HG03066 (cell line): ENCODE measurements at regions not wholly inside any gene's neighbourhood (a gene's known extent, or its start where the extent isn't known, plus 50 kb on each side); places are given as distances from the start of the nearest gene placed in this dataset.

ENCODE experiments used
- ATAC-seq: cut with Tn5 transposase; IDR thresholded peaks from one replicate; pipeline ENCODE4 v1.9.1; 2021; ENCODE audit warnings: low read depth; ENCODE audit not compliant: unreplicated experiment

- ATAC-seq: no peak
These were observed 372.8 kb upstream of the DUSP10 start for GRCh38 chr1:222114536-222115156.

DNA sequence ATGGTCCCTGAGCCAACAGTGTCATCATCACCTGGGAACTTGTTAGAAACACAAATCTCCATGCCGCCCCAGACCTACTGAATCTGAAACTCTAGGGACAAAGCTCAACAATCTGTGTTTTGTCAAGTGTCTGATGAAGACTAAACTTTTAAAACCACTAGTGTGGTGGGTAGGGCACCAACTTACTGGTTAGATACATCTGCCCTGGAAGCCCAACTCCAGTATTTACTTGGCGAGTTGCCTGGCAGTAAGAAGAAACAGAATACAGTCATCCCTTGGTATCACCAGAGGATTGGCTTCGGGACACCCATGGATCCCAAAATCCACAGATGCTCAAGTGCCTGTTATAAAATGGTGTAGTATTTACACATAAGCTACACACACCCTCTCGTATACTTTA is 367.9 kb upstream of the DUSP10 start:
- no peak for ATAC-seq

DNA sequence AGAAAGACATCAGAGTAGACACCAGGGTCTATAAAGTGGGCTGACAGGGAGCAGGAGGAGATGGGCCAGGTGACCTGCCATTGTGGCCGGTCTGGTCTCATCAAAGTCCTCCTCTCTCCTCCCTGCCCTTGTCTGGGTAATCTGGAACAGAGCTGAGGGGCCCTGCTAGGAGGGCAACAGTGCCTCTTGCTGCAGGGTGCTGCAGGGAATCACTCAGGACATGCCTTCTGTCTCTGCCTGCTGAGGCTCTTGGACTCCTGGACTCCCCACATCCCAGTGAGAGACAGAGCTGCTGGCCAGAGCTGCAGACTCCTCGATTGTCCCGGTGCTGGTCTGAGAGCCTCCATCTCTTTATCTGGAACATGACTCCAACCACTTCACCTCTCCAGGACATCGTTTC is 366.1 kb upstream of the DUSP10 start:
- no peak for ATAC-seq

DNA sequence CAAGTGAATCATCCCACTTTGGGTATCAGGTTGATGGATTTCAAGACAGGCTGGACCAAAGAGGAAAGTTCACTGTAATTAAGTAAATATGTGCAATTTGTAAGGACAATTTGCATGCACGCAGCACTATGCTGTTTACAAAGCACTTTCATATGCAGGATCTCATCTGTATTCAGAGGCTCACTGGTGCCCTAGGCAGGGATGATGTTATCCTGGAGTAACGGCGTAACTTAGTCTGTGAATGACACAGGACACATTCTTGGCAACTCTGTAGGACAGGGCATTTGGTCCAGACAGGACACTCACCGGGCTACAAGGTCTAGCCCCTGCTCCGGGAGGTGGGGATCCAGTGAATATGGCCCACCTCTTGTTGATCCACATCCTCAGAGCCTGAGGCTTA is 365.4 kb upstream of the DUSP10 start:
- ATAC-seq: no peak

- no peak for ATAC-seq
These were observed 364.5 kb upstream of the DUSP10 start for GRCh38 chr1:222106377-222106776.

DNA sequence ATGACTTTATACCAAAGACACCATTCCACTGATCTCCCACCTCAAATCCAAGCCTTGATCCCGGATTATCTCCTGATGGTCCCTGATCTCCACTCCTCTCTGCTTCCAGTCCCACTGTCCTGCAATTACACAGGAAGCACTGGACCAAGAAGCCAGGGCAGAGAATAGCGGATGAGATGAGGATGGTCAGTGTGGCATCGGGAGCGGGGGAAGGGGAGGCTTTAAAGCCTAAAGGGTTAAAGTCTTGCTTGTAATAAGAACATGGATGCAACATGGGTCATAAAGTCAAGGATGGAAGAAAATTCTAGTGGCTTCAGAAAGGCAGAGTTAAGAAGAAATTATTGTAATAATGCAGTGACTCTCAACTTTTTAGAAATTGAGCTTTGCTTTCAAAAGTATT is 364.0 kb upstream of the DUSP10 start:
- ATAC-seq: no peak

GRCh38 chr1:222105393-222105737 is 363.5 kb upstream of the DUSP10 start:
- no peak for ATAC-seq

DNA sequence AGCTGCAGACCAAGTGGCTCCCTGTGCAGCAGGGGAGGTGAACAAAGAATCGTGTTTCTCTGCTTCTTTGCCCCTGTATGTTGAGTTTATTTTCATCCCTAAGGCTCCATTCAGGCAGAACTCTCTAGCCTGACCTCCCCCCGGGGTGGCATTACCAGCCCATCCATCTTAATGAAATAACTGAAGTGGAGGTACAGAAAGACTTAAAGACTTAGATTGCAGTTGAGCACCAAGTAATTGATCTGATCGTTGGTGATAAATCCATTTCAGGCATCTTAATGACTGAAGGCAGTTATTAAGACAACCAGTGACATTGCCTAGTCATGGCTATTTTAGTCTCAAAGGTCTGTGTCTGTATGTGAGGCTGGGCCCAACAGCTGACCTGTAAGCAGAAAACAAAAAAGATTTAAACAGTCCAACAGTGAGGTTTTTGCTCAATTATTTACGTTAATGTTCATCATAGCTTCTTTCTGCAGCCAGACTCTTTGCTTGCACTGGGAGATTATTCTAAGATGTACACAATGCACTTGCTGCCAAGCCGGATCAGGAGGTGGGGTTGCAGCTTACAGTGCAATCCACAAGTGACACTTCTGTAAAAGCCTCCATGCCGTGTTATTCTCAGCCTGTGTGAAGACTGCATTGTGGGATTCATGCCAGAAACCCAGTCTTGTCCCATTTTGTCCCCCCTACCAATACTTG is 363.0 kb upstream of the DUSP10 start:
- no peak for ATAC-seq

- ATAC-seq: no peak
These were observed 362.2 kb upstream of the DUSP10 start for GRCh38 chr1:222104097-222104496.

DNA sequence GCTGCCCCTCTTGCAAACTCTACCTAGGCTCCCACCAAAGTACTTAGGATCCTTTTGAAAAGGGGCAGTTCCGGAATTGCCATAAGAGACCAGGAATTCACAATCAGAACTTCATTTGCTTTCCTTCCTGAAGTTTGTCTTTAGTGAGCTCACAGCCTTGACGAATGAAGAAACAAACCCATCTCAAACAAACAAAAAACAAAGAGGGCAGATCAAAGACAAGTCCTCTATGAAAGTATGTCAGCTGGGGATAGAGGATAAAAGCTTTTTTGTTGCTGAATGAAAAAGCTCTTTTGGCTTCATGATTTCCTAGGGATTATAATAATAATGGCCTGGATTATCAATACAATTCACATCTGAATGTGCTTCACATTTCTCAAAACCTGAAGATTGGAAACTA is 357.9 kb upstream of the DUSP10 start:
- ATAC-seq: no peak

- ATAC-seq: no peak
These were observed 356.5 kb upstream of the DUSP10 start for GRCh38 chr1:222098404-222098803.

- no peak for ATAC-seq
These were observed 355.7 kb upstream of the DUSP10 start for GRCh38 chr1:222097588-222097987.

GRCh38 chr1:222096883-222097282 is 355.0 kb upstream of the DUSP10 start:
- no peak for ATAC-seq

- no peak for ATAC-seq
These were observed 354.5 kb upstream of the DUSP10 start for GRCh38 chr1:222096476-222096772.

- ATAC-seq: peak; percentile 75
These were observed 354.0 kb upstream of the DUSP10 start for GRCh38 chr1:222095606-222096475.

DNA sequence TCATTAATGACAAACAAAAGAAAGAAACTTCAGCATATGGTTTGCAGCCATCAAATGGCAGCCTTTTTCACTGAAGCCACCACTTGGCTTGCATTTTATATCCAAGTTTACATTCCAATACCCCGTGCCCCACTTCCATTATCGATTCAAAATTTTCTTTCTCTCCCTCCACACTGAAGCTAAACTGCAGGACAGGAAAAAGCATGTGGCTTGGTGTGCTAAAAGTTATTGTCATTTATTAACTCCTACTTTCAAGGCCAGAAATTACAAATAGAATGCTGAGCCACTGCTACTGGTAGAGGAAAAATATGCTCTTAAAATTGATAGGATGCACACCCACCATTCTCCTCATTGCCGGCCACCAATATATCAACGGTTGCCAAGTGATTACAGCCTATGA is 351.6 kb upstream of the DUSP10 start:
- no peak for ATAC-seq

- no peak for ATAC-seq
These were observed 348.2 kb upstream of the DUSP10 start for GRCh38 chr1:222090103-222090502.

- ATAC-seq: no peak
These were observed 345.5 kb upstream of the DUSP10 start for GRCh38 chr1:222087221-222087920.

- no peak for ATAC-seq
These were observed 343.1 kb upstream of the DUSP10 start for GRCh38 chr1:222084996-222085395.

DNA sequence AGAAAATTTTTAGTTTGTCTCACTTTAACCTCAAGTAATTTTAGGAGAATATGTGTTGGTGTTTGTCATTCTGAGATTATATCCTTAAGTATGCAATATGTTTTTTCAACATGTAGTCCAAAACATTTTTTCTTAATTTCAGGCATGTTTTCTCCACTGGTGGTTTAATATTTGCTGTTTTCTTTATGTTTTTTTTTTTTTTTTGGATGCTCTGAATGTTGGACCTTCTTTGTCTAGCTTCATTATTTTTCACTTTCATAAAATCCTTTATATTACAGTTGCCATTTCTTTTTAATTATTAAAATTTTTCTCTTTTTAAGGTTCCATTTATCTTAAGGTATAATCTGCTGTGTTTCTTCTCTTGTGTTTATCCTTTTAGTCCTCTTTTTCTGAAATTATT is 342.2 kb upstream of the DUSP10 start:
- no peak for ATAC-seq

DNA sequence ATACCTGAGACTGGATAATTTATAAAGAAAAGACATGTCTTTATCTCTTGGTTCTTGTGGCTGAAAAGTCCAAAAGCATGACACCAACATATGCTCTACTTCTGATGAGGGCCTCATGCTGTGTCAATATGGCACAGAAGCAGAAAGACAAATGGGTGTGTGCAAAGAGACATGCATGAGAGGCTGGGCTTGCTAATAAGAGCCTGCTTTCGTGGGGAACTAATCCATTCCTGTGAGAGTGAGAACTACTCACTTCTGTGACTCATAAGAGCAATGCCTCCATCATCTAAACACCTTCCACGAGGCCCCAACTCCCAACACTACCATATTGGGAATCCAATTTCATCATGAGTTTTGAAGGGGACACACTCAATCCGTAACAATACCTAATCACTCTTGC is 340.0 kb upstream of the DUSP10 start:
- ATAC-seq: no peak
